ENCODE measurements at regions not wholly inside any gene's neighbourhood (a gene's known extent, or its start where the extent isn't known, plus 50 kb on each side); places are given as distances from the start of the nearest gene placed in this dataset.

GRCh38 chr12:27852742-27853141, 72.7 kb upstream of the MANSC4 start:
- no peaks in the 10 kb centered on the region for H3K9me1 ChIP-seq (ENCODE audit: insufficient read depth, low read length)
- in situ Hi-C loops (cut with MboI; ENCODE audit: low sequenced_read_pairs) (no loop called here), dilution Hi-C loops (cut with HindIII; ENCODE audit: low sequenced_read_pairs, unreplicated experiment) (no loop called here)

More at GRCh38 chr12:27852742-27853141, 72.7 kb upstream of the MANSC4 start:
- no peak overlapping the region for H2BK5ac ChIP-seq (ENCODE audit: low read depth, low read length, poor library complexity, severe bottlenecking)
- 100% methylated on average over 1 of the region's 3 CpGs; no CpG with 5 or more reads in 1 of the 2 experiments for WGBS, 2 experiments (ENCODE audit: extremely low coverage in 2 of 2, insufficient read length in 1 of 2)
- no peak overlapping the region for H2AK9ac ChIP-seq (replicated peaks; ENCODE audit: low read depth, low read length, poor library complexity)
- H4K91ac ChIP-seq (ENCODE audit: insufficient read depth, low read depth, low read length): no peak overlapping the region
- no peak overlapping the region for H3K18ac ChIP-seq (ENCODE audit: low read depth, low read length)
- no TSS peak for BruUV-seq (replicated peaks)
- no peak overlapping the region for H2BK20ac ChIP-seq (ENCODE audit: low read depth, low read length)
- DNase-seq (no peak), ATAC-seq (ENCODE audit: low read depth) (no peak)
- intact Hi-C loops (cut with micrococcal nuclease): no loop called here
- H3K4me2 ChIP-seq (ENCODE audit: low read depth, low read length): no peak overlapping the region
- TF ChIP-seq FOS (IDR thresholded peaks at IDR 0.05; ENCODE audit: low read depth, low read length) (no peak), ELK1 (IDR thresholded peaks at IDR 0.05; ENCODE audit: borderline replicate concordance, low read depth, low read length) (no peak), POLR2A (IDR thresholded peaks at IDR 0.05; ENCODE audit: low read depth, low read length) (no peak), MAZ (IDR thresholded peaks at IDR 0.05; ENCODE audit: borderline replicate concordance, low read depth, low read length) (no peak), MXI1 (IDR thresholded peaks at IDR 0.05; ENCODE audit: borderline replicate concordance, low read depth, low read length) (no peak), RAD21 (IDR thresholded peaks at IDR 0.05; ENCODE audit: low read length) (no peak), CHD1 (IDR thresholded peaks at IDR 0.05; ENCODE audit: low read depth, low read length) (no peak), USF2 (IDR thresholded peaks at IDR 0.05; ENCODE audit: low read depth, low read length) (no peak), RFX5 (IDR thresholded peaks at IDR 0.05; ENCODE audit: low read depth, low read length) (no peak), CEBPB (IDR thresholded peaks at IDR 0.05; ENCODE audit: low read depth, low read length) (no peak), RCOR1 (IDR thresholded peaks at IDR 0.05; ENCODE audit: insufficient replicate concordance, low read length) (no peak), BHLHE40 (IDR thresholded peaks at IDR 0.05; ENCODE audit: low read depth, low read length) (no peak)
- H3K4me3 ChIP-seq (ENCODE audit: insufficient read depth, low read depth, low read length): no peak overlapping the region
- H3K9ac ChIP-seq (ENCODE audit: low read depth, low read length): no peak overlapping the region
- no peak overlapping the region for H4K8ac ChIP-seq (ENCODE audit: low read depth in 2 of 2, low read length in 2 of 2)
- no peak overlapping the region for H2BK120ac ChIP-seq (ENCODE audit: low read depth, low read length)
- no peaks in the 10 kb centered on the region; the same call in 1 of the 2 replicates for H3K27me3 ChIP-seq (ENCODE audit: control insufficient read depth, insufficient read depth, low read length)
- no peak overlapping the region for H3K4ac ChIP-seq (ENCODE audit: low read depth, low read length)
- no peak overlapping the region for H2AK5ac ChIP-seq (ENCODE audit: low read depth, low read length)
- ChIA-PET CTCF (interaction anchor here (0.6 to 1.6 kb wide), 2 partner anchors 12 to 84 kb away, joined by 3 to 4 read pairs; no protein-coding TSS in a partner anchor), POLR2A (ENCODE audit: unreplicated experiment) (no interaction called here)
- no peak overlapping the region for H3K27ac ChIP-seq (ENCODE audit: insufficient read depth, low read length)
- H3K23ac ChIP-seq (ENCODE audit: low read depth, low read length): no peak overlapping the region
- no peak overlapping the region for H2BK15ac ChIP-seq (ENCODE audit: low read depth, low read length)
- no peaks in the 10 kb centered on the region for H3K36me3 ChIP-seq (ENCODE audit: control insufficient read depth, insufficient read depth, low read length)
- H4K20me1 ChIP-seq (ENCODE audit: insufficient read depth, low read length): no peaks in the 10 kb centered on the region
- H4K5ac ChIP-seq (ENCODE audit: low read depth, low read length): no peak overlapping the region
- H3K56ac ChIP-seq (ENCODE audit: extremely low read depth, insufficient read depth, low read length): no peak overlapping the region
- no peak overlapping the region for H2AFZ ChIP-seq (replicated peaks; ENCODE audit: low read length, poor library complexity)
- peaks cover 1% of the 10 kb centered on the region for H3K9me3 ChIP-seq (ENCODE audit: control insufficient read depth, insufficient read depth, low read length)
- no peak overlapping the region for H3K14ac ChIP-seq (replicated peaks; ENCODE audit: low read depth, low read length)
- H3K4me1 ChIP-seq (ENCODE audit: control insufficient read depth, insufficient read depth, low read length): no peaks in the 10 kb centered on the region
- no peaks in the 10 kb centered on the region for H3K79me1 ChIP-seq (ENCODE audit: low read depth in 1 of 2, low read length in 2 of 2)

Data from IMR-90 (cell line).